GM10266 (cell line): ENCODE measurements at regions not wholly inside any gene's neighbourhood (a gene's known extent, or its start where the extent isn't known, plus 50 kb on each side); places are given as distances from the start of the nearest gene placed in this dataset.
A peak's percentile ranks its signal among the peaks of the same experiment; 100 is the strongest.

ENCODE experiments used
- DNase-seq: peaks from one replicate; pipeline ENCODE4 v3.0.0; 2012; ENCODE audit errors: extremely low spot score
- TF ChIP-seq, protein P1 (sequence below): IDR thresholded peaks from 2 replicates; pipeline ENCODE4 v1.5.1; 2012; ENCODE audit warnings: mild to moderate bottlenecking, low read depth; ENCODE audit not compliant: control insufficient read depth, insufficient read depth; ENCODE audit errors: missing control alignments

- no peak for DNase-seq
- TF ChIP-seq, protein P1, sequence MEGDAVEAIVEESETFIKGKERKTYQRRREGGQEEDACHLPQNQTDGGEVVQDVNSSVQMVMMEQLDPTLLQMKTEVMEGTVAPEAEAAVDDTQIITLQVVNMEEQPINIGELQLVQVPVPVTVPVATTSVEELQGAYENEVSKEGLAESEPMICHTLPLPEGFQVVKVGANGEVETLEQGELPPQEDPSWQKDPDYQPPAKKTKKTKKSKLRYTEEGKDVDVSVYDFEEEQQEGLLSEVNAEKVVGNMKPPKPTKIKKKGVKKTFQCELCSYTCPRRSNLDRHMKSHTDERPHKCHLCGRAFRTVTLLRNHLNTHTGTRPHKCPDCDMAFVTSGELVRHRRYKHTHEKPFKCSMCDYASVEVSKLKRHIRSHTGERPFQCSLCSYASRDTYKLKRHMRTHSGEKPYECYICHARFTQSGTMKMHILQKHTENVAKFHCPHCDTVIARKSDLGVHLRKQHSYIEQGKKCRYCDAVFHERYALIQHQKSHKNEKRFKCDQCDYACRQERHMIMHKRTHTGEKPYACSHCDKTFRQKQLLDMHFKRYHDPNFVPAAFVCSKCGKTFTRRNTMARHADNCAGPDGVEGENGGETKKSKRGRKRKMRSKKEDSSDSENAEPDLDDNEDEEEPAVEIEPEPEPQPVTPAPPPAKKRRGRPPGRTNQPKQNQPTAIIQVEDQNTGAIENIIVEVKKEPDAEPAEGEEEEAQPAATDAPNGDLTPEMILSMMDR = no peak
These were observed 88.7 kb upstream of the PRDM1 start for GRCh38 chr6:105997482-105997881.

DNA sequence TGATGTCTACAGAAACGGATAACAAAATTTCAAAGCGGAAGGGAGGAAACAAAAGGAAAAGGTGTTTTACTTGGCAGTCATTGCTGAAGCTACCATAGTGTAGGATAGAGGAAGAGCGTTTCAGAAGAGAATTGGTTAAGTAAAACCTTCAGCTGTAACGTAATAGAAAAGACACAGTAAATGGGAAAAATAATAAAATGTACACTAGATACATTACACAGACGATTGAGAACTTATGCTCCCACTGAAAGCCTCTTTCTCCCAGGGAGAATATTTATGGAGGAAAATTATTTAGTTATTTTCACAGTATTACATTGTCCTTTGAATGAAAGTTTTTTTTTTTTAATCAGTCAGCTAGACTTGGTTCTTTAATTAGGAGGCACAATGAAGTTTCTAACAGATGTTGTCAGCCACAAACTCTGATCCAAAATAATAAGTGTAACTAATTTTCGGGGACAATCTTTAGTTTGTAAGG lies 90.7 kb upstream of the PRDM1 start:
- TF ChIP-seq, protein P1 = no peak
- no peak for DNase-seq

DNA sequence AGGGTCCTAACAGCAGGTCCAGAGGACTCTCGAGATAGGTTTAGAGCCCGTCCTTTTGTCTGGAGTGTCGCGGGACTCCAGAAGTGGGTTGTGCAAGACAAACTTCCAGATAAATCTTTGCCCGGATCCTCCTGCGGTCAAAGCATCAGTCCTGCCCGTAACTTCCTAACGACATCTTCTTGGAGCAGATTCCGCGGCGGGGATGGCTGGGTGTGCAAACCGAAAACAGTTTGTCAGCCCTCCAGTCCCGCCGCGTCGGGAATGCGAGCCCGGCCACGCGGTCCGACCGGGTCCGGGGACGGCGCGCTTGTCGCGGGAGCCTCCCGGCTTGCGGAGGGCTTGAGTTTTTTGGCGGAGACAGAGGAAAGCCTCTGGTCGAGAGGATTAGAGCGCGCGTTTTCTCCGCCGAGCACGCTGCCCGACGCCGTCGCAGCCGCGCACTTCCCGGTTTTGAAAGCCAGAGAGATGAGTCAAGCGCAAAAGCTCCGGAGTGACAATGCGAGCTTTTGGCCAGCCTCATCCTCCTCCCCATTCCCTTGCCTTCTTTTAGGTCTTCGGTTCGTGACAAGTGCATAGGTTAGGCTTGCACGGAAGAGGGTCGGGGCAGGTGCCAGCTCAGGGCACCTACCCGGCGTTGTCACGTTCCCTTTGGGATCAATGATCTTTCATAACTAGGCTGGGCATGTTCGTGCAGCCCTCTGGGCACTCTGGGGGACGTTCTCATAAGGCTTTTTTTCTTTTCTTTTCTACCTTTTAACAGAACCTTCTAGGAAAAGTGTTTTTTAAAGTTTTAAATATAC lies 91.3 kb upstream of the PRDM1 start:
- DNase-seq = peak; percentile 39
- TF ChIP-seq, protein P1 = no peak

- DNase-seq = peak; percentile 51
- TF ChIP-seq, protein P1 = no peak
These were observed 92.0 kb upstream of the PRDM1 start for GRCh38 chr6:105994118-105994590.

DNA sequence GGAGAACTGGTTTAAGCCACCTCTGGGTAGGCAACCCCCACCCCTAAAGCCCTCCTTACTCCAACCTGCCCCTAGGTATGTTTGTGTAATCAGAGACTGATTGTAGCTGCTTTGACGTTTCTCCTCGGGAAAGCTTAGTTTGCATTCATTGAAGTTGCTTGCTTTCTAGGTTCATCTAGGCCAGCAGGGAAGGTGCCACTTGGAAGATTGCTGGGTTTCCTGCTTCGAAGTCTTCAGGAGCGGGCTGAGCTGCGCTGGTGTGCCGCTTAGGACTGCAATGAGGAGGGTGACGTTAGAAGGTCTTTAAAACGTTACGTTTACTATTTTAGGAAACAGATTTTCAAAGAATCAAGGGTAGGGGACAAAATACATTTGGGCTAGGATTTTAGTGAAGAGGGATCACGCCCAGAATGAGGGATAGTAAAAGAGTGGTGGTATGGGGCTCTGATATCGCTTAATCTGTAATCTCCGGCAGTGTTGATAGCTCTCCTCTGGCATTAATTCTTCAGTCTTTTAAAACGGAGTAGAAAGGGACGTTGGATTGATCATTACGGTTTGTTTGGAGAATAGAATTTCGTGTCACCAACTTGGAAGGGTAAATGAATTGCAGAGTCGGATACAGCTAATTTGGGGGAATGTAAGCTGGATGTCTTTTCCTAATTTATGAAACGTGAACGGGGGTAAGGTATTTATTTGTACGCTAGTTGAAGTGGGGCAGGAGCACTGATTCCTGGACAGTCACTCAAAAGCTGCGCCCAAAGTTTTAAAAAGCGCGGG lies 92.6 kb upstream of the PRDM1 start:
- peak; percentile 25 for DNase-seq

GRCh38 chr6:105992315-105992961 lies 93.7 kb upstream of the PRDM1 start:
- peak; percentile 95 for DNase-seq
- TF ChIP-seq, protein P1 = no peak

More for the DNA sequence above, 92.6 kb upstream of the PRDM1 start:
- TF ChIP-seq, protein P1 = no peak
